GM23338 (cell line): ENCODE measurements at regions not wholly inside any gene's neighbourhood (a gene's known extent, or its start where the extent isn't known, plus 50 kb on each side); places are given as distances from the start of the nearest gene placed in this dataset.
A peak's percentile ranks its signal among the peaks of the same experiment; 100 is the strongest.

Experiments used
- ATAC-seq: fragments of 200-7000 bp; cut with Tn5 transposase; 3 replicates; pipeline ENCODE4 v1.9.1; 2020
- DNase-seq: peaks from one replicate; pipeline ENCODE4 v3.0.0-alpha.2; 2015; ENCODE audit warnings: low spot score
- H2AFZ ChIP-seq: fragments of 200-600 bp; sonication (generic); 2 replicates; pipeline ENCODE4 v1.8.0; 2016; ENCODE audit warnings: antibody characterized with exemption, mild to moderate bottlenecking, moderate library complexity
- H3F3A ChIP-seq: fragments of 200-600 bp; sonication (generic); replicated peaks from 2 replicates; pipeline ENCODE4 v1.8.0; 2017; ENCODE audit warnings: antibody characterized with exemption, mixed run types, low read depth
- H3K27ac ChIP-seq: fragments of 200-600 bp; sonication (generic); 2 replicates; pipeline ENCODE4 v1.6.1; 2016; ENCODE audit warnings: low read depth
- H3K27me3 ChIP-seq: fragments of 200-600 bp; sonication (generic); 2 replicates; pipeline ENCODE4 v1.8.0; 2016; ENCODE audit warnings: mild to moderate bottlenecking, mixed run types, moderate library complexity; ENCODE audit not compliant: insufficient read depth
- H3K36me3 ChIP-seq: fragments of 200-600 bp; sonication (generic); 2 replicates; pipeline ENCODE4 v1.8.0; 2016; ENCODE audit warnings: mild to moderate bottlenecking; ENCODE audit not compliant: insufficient read depth
- H3K4me1 ChIP-seq: fragments of 200-600 bp; sonication (generic); 2 replicates; pipeline ENCODE4 v1.8.0; 2016; ENCODE audit warnings: mild to moderate bottlenecking, moderate library complexity; ENCODE audit not compliant: insufficient read depth
- H3K4me2 ChIP-seq: fragments of 200-600 bp; sonication (generic); 2 replicates; pipeline ENCODE4 v1.7.1; 2017; ENCODE audit warnings: mixed run types
- H3K4me3 ChIP-seq: fragments of 200-600 bp; sonication (generic); 2 replicates; pipeline ENCODE4 v1.6.1; 2016; ENCODE audit warnings: mixed run types
- H3K79me2 ChIP-seq: fragments of 200-600 bp; sonication (generic); replicated peaks from 2 replicates; pipeline ENCODE4 v1.8.0; 2017; ENCODE audit warnings: mild to moderate bottlenecking; ENCODE audit not compliant: insufficient read depth
- H3K9me2 ChIP-seq: fragments of 200-600 bp; sonication (generic); 2 replicates; pipeline ENCODE4 v1.8.0; 2017; ENCODE audit not compliant: insufficient read depth
- H4K20me1 ChIP-seq: fragments of 200-600 bp; sonication (generic); replicated peaks from 2 replicates; pipeline ENCODE4 v1.8.0; 2017; ENCODE audit warnings: mild to moderate bottlenecking; ENCODE audit not compliant: insufficient read depth
- H3K27ac Mint-ChIP-seq: 2 replicates; pipeline ENCODE4 v1.8.0; 2020; ENCODE audit warnings: inconsistent platforms, mild to moderate bottlenecking, moderate library complexity, mixed read lengths
- H3K27me3 Mint-ChIP-seq: 3 replicates; pipeline ENCODE4 v1.8.0; 2022; ENCODE audit warnings: low read depth, mild to moderate bottlenecking, moderate library complexity, mixed read lengths, inconsistent platforms; ENCODE audit not compliant: insufficient read depth, poor library complexity
- H3K36me3 Mint-ChIP-seq: 3 replicates; pipeline ENCODE4 v1.8.0; 2021; ENCODE audit warnings: low read depth, mild to moderate bottlenecking, inconsistent platforms, moderate library complexity, mixed read lengths
- H3K4me1 Mint-ChIP-seq: 3 replicates; pipeline ENCODE4 v1.8.0; 2020; ENCODE audit warnings: mild to moderate bottlenecking, inconsistent platforms, mixed read lengths
- H3K4me3 Mint-ChIP-seq: 3 replicates; pipeline ENCODE4 v1.8.0; 2021; ENCODE audit warnings: moderate library complexity, mild to moderate bottlenecking, inconsistent platforms, mixed read lengths
- H3K9me3 Mint-ChIP-seq: 3 replicates; pipeline ENCODE4 v1.8.0; 2020; ENCODE audit warnings: moderate library complexity, mild to moderate bottlenecking, inconsistent platforms, mixed read lengths
- CTCF ChIP-seq, 2 experiments: fragments of 200-600 bp in 1 of 2; sonication (generic) in 1 of 2; conservative IDR thresholded peaks; 2 replicates each; pipeline versions ENCODE4 v1.5.1 to v1.6.1; 2016 to 2017; ENCODE audit warnings: antibody characterized with exemption in 2 of 2, low read depth in 2 of 2, mild to moderate bottlenecking in 2 of 2, moderate library complexity in 1 of 2
- ETS1 ChIP-seq: IDR thresholded peaks from 2 replicates; pipeline ENCODE4 v1.6.1; 2016; ENCODE audit warnings: antibody characterized with exemption
- EZH2 ChIP-seq: fragments of 200-600 bp; sonication (generic); IDR thresholded peaks from one replicate; pipeline ENCODE4 v1.8.0; 2017; ENCODE audit warnings: antibody characterized with exemption, mild to moderate bottlenecking, low read depth; ENCODE audit not compliant: unreplicated experiment
- EZH2phosphoT487 ChIP-seq: fragments of 200-600 bp; sonication (generic); IDR thresholded peaks from one replicate; pipeline ENCODE4 v1.8.1; 2018; ENCODE audit warnings: antibody characterized with exemption; ENCODE audit not compliant: unreplicated experiment
- JUNB ChIP-seq: IDR thresholded peaks from one replicate; pipeline ENCODE4 v1.6.1; 2016; ENCODE audit warnings: antibody characterized with exemption; ENCODE audit not compliant: unreplicated experiment
- NANOG ChIP-seq: IDR thresholded peaks from 2 replicates; pipeline ENCODE4 v1.6.1; 2016; ENCODE audit warnings: antibody characterized with exemption, borderline replicate concordance
- POLR2AphosphoS5 ChIP-seq: IDR thresholded peaks from 2 replicates; pipeline ENCODE4 v1.6.1; 2016; ENCODE audit warnings: antibody characterized with exemption, low read depth
- STAT1 ChIP-seq: IDR thresholded peaks from one replicate; pipeline ENCODE4 v1.6.1; 2016; ENCODE audit warnings: antibody characterized with exemption; ENCODE audit not compliant: unreplicated experiment
- ZNF114 ChIP-seq: fragments of 250-450 bp; sonication (Bioruptor Pico); IDR thresholded peaks from 2 replicates; pipeline ENCODE4 v1.5.0; 2020; ENCODE audit warnings: mild to moderate bottlenecking, moderate library complexity
- ZNF331 ChIP-seq: fragments of 250-450 bp; sonication (Bioruptor Pico); IDR thresholded peaks from 2 replicates; pipeline ENCODE4 v1.5.0; 2020; ENCODE audit warnings: low read depth, mild to moderate bottlenecking, moderate library complexity
- ZNF462 ChIP-seq: fragments of 250-450 bp; sonication (Bioruptor Pico); IDR thresholded peaks from 2 replicates; pipeline ENCODE4 v1.5.0; 2020; ENCODE audit warnings: mild to moderate bottlenecking, moderate library complexity

GRCh38 chr7:131090886-131091692 lies 236.6 kb upstream of the MKLN1 start:
- Histone ChIP-seq H3K4me1 (peaks cover 47% of the 10 kb centered on the region), H3K4me2 (peak overlapping the region; percentile 61), H3K36me3 (no peaks in the 10 kb centered on the region), H3K27me3 (no peaks in the 10 kb centered on the region), H4K20me1 (no peaks in the 10 kb centered on the region), H3K9me2 (no peaks in the 10 kb centered on the region), H3K27ac (peak overlapping the region; percentile 93), H3K4me3 (peak overlapping the region; percentile 36), H2AFZ (no peak overlapping the region), H3F3A (peaks cover 10% of the 10 kb centered on the region; the same call in 1 of the 2 replicates), H3K79me2 (peaks cover 73% of the 10 kb centered on the region)
- TF ChIP-seq NANOG (peak; percentile 23; the same call in 1 of the 2 replicates), ZNF114 (CRISPR knock-in tag) (no peak)
- Mint-ChIP-seq H3K4me1 (peaks cover 51% of the 10 kb centered on the region), H3K9me3 (0 out of 3 replicates have a peak, but pooled peaks cover 3% of the 10 kb centered on the region), H3K4me3 (peak overlapping the region; percentile 61), H3K27me3 (peaks cover 3% of the 10 kb centered on the region), H3K36me3 (peaks cover 29% of the 10 kb centered on the region), H3K27ac (peak overlapping the region; percentile 98)
- ATAC-seq, result peak; percentile 88
- DNase-seq, result peak; percentile 85

- H3K9me3 Mint-ChIP-seq, result no peaks in the 10 kb centered on the region
- H3K4me2 ChIP-seq, result no peak overlapping the region
- no peaks in the 10 kb centered on the region for H3K27me3 ChIP-seq
- H3K4me3 Mint-ChIP-seq, result no peak overlapping the region
- peaks cover 22% of the 10 kb centered on the region for H3K36me3 Mint-ChIP-seq
- H2AFZ ChIP-seq, result no peak overlapping the region
- H3K36me3 ChIP-seq, result no peaks in the 10 kb centered on the region
- H3K27me3 Mint-ChIP-seq, result peaks cover 1% of the 10 kb centered on the region
- H3K9me2 ChIP-seq, result no peaks in the 10 kb centered on the region
- H3F3A ChIP-seq, result peaks cover 10% of the 10 kb centered on the region; the same call in 1 of the 2 replicates
- peaks cover 58% of the 10 kb centered on the region for H3K4me1 ChIP-seq
- peaks cover 72% of the 10 kb centered on the region for H3K4me1 Mint-ChIP-seq
- H3K79me2 ChIP-seq, result peaks cover 67% of the 10 kb centered on the region
- H3K4me3 ChIP-seq, result no peak overlapping the region
- H3K27ac ChIP-seq, result no peak overlapping the region
- no peak for ATAC-seq
- no peak overlapping the region for H3K27ac Mint-ChIP-seq
- DNase-seq, result no peak
- no peaks in the 10 kb centered on the region for H4K20me1 ChIP-seq
- TF ChIP-seq ZNF114 (CRISPR knock-in tag) (no peak), STAT1 (no peak), ZNF331 (no peak), POLR2AphosphoS5 (no peak), JUNB (no peak), ETS1 (no peak), CTCF (conservative IDR thresholded peaks at IDR 0.05; ENCODE audit: low read depth in 2 of 2) (no peak), NANOG (no peak), ZNF462 (CRISPR knock-in tag) (no peak), EZH2phosphoT487 (no peak), EZH2 (no peak)
These were observed 233.0 kb upstream of the MKLN1 start for GRCh38 chr7:131094685-131095084.
